Neural progenitor cell (in vitro differentiated cells): ENCODE measurements at regions not wholly inside any gene's neighbourhood (a gene's known extent, or its start where the extent isn't known, plus 50 kb on each side); places are given as distances from the start of the nearest gene placed in this dataset.
"Not testable (repeated sequence)": the region's sequence is repeated elsewhere in the genome, so short reads cannot be mapped to it uniquely, and the experiment has no call there.

Experiments used
- DNase-seq: peaks from one replicate; pipeline ENCODE4 v3.0.0-alpha.2; 2016; ENCODE audit warnings: low spot score
- H2AFZ ChIP-seq: fragments of 200-600 bp; sonication (generic); replicated peaks from 2 replicates; pipeline ENCODE4 v1.6.1; 2016; ENCODE audit warnings: antibody characterized with exemption
- H3F3A ChIP-seq: fragments of 200-600 bp; sonication (generic); 2 replicates; pipeline ENCODE4 v1.6.1; 2016; ENCODE audit warnings: antibody characterized with exemption, low read depth
- H3K27ac ChIP-seq: fragments of 200-600 bp; sonication (generic); 2 replicates; pipeline ENCODE4 v1.5.1; 2016; ENCODE audit warnings: mild to moderate bottlenecking
- H3K27me3 ChIP-seq: fragments of 200-600 bp; sonication (generic); 2 replicates; pipeline ENCODE4 v1.6.1; 2016; ENCODE audit warnings: mild to moderate bottlenecking, moderate library complexity
- H3K36me3 ChIP-seq: fragments of 200-600 bp; sonication (generic); 2 replicates; pipeline ENCODE4 v1.5.1; 2016
- H3K4me1 ChIP-seq: fragments of 200-600 bp; sonication (generic); 2 replicates; pipeline ENCODE4 v1.6.1; 2016; ENCODE audit warnings: mixed run types
- H3K4me2 ChIP-seq: fragments of 200-600 bp; sonication (generic); 2 replicates; pipeline ENCODE4 v1.6.1; 2016
- H3K4me3 ChIP-seq: fragments of 200-600 bp; sonication (generic); 2 replicates; pipeline ENCODE4 v1.5.1; 2016
- H3K79me2 ChIP-seq: fragments of 200-600 bp; sonication (generic); 2 replicates; pipeline ENCODE4 v1.6.1; 2016; ENCODE audit warnings: low read depth
- H3K9ac ChIP-seq: fragments of 200-600 bp; sonication (generic); 2 replicates; pipeline ENCODE4 v1.6.1; 2016
- H3K9me3 ChIP-seq: fragments of 200-600 bp; sonication (generic); 2 replicates; pipeline ENCODE4 v1.5.1; 2016; ENCODE audit warnings: low read depth
- H4K20me1 ChIP-seq: fragments of 200-600 bp; sonication (generic); 2 replicates; pipeline ENCODE4 v1.6.1; 2016; ENCODE audit warnings: low read depth
- H3K27ac Mint-ChIP-seq: 3 replicates; pipeline ENCODE4 v1.8.0; 2021; ENCODE audit warnings: mixed read lengths
- H3K27me3 Mint-ChIP-seq: 2 replicates; pipeline ENCODE4 v1.8.0; 2022; ENCODE audit warnings: low read depth, mild to moderate bottlenecking, inconsistent platforms, moderate library complexity, mixed read lengths; ENCODE audit not compliant: insufficient read depth
- H3K36me3 Mint-ChIP-seq: 3 replicates; pipeline ENCODE4 v1.8.0; 2021; ENCODE audit warnings: mixed read lengths
- H3K4me1 Mint-ChIP-seq: 3 replicates; pipeline ENCODE4 v1.8.0; 2021; ENCODE audit warnings: mixed read lengths
- H3K4me3 Mint-ChIP-seq: 3 replicates; pipeline ENCODE4 v1.8.0; 2021; ENCODE audit warnings: mild to moderate bottlenecking, moderate library complexity, mixed read lengths
- H3K9me3 Mint-ChIP-seq: 3 replicates; pipeline ENCODE4 v1.8.0; 2020; ENCODE audit warnings: mixed read lengths
- EZH2 ChIP-seq: fragments of 200-600 bp; sonication (generic); IDR thresholded peaks from 2 replicates; pipeline ENCODE4 v1.6.1; 2017; ENCODE audit warnings: antibody characterized with exemption, mild to moderate bottlenecking, moderate library complexity
- EZH2phosphoT487 ChIP-seq: fragments of 200-600 bp; sonication (generic); IDR thresholded peaks from 2 replicates; pipeline ENCODE4 v1.6.1; 2017; ENCODE audit warnings: antibody characterized with exemption
- TF ChIP-seq, protein P1 (sequence below): fragments of 200-600 bp; sonication (generic); IDR thresholded peaks from 2 replicates; pipeline ENCODE4 v1.5.1; 2017; ENCODE audit warnings: antibody characterized with exemption, mild to moderate bottlenecking

DNA sequence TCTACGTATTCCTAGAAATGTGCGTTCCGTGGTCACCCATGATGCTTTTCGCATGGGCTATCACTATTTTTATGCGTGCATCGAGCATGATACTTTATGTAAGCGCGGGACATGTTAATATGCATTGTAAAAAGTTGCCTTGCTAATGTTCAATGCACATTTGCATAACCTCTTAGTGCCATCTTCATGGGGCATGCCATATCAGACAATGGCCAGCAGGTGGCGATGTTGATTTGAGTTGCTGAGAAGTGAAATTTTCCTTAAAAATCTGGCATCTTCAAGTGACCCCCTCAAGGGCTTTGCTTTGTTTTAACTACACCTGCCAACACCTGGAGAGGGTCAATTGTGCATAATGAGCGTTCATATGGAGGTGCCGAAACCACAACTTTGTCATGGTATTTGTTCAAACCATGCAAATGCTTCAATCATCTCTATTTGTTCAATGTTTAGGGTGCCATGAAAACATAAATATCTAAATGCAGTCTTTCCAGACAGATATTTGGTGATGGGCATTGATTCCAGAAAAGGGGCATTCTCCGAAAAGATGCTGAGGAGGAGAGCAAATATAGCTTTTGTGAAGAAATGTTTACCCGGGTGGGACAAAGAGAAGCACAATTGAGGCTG is 833.9 kb upstream of the PRKX start:
- H3K4me1 ChIP-seq = no peaks in the 10 kb centered on the region
- Mint-ChIP-seq H3K27me3 (peaks cover 5% of the 10 kb centered on the region), H3K27ac (no peak overlapping the region), H3K4me1 (peaks cover 3% of the 10 kb centered on the region), H3K36me3 (no peaks in the 10 kb centered on the region), H3K9me3 (peaks cover 5% of the 10 kb centered on the region), H3K4me3 (no peak overlapping the region)
- no peaks in the 10 kb centered on the region for H3F3A ChIP-seq
- H3K9me3 ChIP-seq = no peaks in the 10 kb centered on the region
- no peak overlapping the region for H3K27ac ChIP-seq
- no peaks in the 10 kb centered on the region for H4K20me1 ChIP-seq
- H3K9ac ChIP-seq = no peak overlapping the region
- peak; percentile 68 for DNase-seq
- H3K79me2 ChIP-seq = no peaks in the 10 kb centered on the region
- no peak overlapping the region for H3K4me3 ChIP-seq
- H3K36me3 ChIP-seq = no peaks in the 10 kb centered on the region
- TF ChIP-seq EZH2phosphoT487 (no peak), EZH2 (no peak)
- TF ChIP-seq, protein P1, sequence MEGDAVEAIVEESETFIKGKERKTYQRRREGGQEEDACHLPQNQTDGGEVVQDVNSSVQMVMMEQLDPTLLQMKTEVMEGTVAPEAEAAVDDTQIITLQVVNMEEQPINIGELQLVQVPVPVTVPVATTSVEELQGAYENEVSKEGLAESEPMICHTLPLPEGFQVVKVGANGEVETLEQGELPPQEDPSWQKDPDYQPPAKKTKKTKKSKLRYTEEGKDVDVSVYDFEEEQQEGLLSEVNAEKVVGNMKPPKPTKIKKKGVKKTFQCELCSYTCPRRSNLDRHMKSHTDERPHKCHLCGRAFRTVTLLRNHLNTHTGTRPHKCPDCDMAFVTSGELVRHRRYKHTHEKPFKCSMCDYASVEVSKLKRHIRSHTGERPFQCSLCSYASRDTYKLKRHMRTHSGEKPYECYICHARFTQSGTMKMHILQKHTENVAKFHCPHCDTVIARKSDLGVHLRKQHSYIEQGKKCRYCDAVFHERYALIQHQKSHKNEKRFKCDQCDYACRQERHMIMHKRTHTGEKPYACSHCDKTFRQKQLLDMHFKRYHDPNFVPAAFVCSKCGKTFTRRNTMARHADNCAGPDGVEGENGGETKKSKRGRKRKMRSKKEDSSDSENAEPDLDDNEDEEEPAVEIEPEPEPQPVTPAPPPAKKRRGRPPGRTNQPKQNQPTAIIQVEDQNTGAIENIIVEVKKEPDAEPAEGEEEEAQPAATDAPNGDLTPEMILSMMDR = peak; percentile 98
- no peak overlapping the region for H3K4me2 ChIP-seq
- no peak overlapping the region for H2AFZ ChIP-seq
- no peaks in the 10 kb centered on the region for H3K27me3 ChIP-seq

DNA sequence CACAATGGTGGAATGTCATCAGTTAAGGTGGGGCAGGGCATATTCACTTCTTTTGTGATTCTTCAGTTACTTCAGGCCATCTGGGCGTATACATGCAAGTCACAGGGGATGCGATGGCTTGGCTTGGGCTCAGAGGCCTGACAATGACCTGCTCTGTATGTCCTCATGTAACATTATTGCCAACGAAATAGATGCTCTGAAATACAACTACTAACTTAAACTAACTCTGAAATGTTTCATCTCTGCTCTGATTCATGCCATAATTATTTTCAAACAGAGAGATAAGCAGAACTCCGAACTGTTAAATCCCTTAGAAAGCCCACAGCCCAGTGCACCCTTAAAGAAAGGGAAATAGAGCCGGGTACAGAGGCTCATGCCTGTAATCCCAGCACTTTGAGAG is 832.7 kb upstream of the PRKX start:
- DNase-seq, H3K4me1 Mint-ChIP-seq, H4K20me1 ChIP-seq, H3K9me3 ChIP-seq, H3K4me1 ChIP-seq, H3K9ac ChIP-seq, H3K36me3 Mint-ChIP-seq, H3K36me3 ChIP-seq, H3K4me2 ChIP-seq, H3F3A ChIP-seq, H3K27ac Mint-ChIP-seq, H3K4me3 Mint-ChIP-seq, H3K27me3 ChIP-seq, H3K27ac ChIP-seq, H3K4me3 ChIP-seq, H3K9me3 Mint-ChIP-seq, H2AFZ ChIP-seq, H3K27me3 Mint-ChIP-seq, H3K79me2 ChIP-seq: not testable (repeated sequence)

DNA sequence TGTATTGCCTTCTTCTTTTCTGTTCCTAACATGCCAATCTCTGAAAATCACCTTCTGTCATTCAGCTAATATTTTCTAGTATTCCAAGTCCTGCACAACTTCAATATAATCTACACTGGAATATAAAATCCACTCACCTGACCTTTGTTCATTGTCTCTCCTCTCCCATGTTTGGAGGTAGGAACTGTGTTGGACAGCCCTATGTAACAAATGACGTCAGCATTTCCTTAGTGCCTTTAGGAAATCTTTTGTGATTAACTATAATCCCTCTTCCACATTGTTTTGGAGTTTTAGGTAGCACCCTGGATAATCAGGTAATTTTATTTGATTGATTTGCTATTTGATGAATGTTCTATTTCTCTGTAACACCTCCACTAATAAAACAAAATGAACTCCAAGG is 814.8 kb upstream of the PRKX start:
- Mint-ChIP-seq H3K9me3 (no peaks in the 10 kb centered on the region), H3K27ac (no peak overlapping the region), H3K4me3 (no peak overlapping the region), H3K4me1 (no peaks in the 10 kb centered on the region), H3K36me3 (no peaks in the 10 kb centered on the region), H3K27me3 (no peaks in the 10 kb centered on the region)
- no peak for DNase-seq
- TF ChIP-seq, protein P1 = no peak
- Histone ChIP-seq H3K4me1 (no peaks in the 10 kb centered on the region), H3F3A (no peaks in the 10 kb centered on the region), H3K79me2 (no peaks in the 10 kb centered on the region), H3K27me3 (no peaks in the 10 kb centered on the region), H4K20me1 (no peaks in the 10 kb centered on the region), H3K27ac (no peak overlapping the region), H3K9ac (no peak overlapping the region), H3K4me3 (no peak overlapping the region), H3K4me2 (no peak overlapping the region), H3K36me3 (no peaks in the 10 kb centered on the region), H3K9me3 (no peaks in the 10 kb centered on the region), H2AFZ (no peak overlapping the region)

DNA sequence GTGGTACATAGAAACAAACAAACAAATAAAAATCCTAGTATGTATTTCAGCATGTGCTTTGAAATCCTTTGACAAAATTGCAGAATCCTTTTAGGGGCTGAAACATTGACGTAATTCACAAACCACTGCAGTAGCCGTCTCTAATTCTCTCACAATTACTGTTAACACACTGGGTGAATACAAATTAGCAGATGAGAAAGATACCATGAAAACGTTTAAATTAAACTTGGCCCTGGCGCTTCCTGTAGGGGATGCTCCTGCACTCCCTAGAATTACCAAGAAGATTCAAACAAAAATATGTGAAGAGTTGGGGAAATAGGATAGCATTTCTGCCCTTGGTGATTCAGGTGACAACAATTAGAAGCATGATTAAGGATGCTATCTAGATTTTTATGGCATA is 772.5 kb upstream of the PRKX start:
- H3F3A ChIP-seq = no peaks in the 10 kb centered on the region
- Mint-ChIP-seq H3K9me3 (peaks cover 2% of the 10 kb centered on the region), H3K4me3 (no peak overlapping the region), H3K27me3 (no peaks in the 10 kb centered on the region), H3K36me3 (no peaks in the 10 kb centered on the region), H3K4me1 (peaks cover 8% of the 10 kb centered on the region), H3K27ac (no peak overlapping the region)
- H3K4me3 ChIP-seq = no peak overlapping the region
- DNase-seq = no peak
- H3K36me3 ChIP-seq = no peaks in the 10 kb centered on the region
- no peaks in the 10 kb centered on the region for H4K20me1 ChIP-seq
- H2AFZ ChIP-seq = no peak overlapping the region
- H3K4me1 ChIP-seq = no peaks in the 10 kb centered on the region
- H3K27ac ChIP-seq = no peak overlapping the region
- no peak overlapping the region for H3K4me2 ChIP-seq
- no peaks in the 10 kb centered on the region for H3K9me3 ChIP-seq
- TF ChIP-seq EZH2 = no peak
- TF ChIP-seq, protein P1 = no peak
- TF ChIP-seq EZH2phosphoT487 = no peak
- no peaks in the 10 kb centered on the region for H3K79me2 ChIP-seq
- H3K27me3 ChIP-seq = no peaks in the 10 kb centered on the region
- H3K9ac ChIP-seq = no peak overlapping the region
